Hepatocyte (in vitro differentiated cells): ENCODE measurements at regions not wholly inside any gene's neighbourhood (a gene's known extent, or its start where the extent isn't known, plus 50 kb on each side); places are given as distances from the start of the nearest gene placed in this dataset.
"Not testable (repeated sequence)": the region's sequence is repeated elsewhere in the genome, so short reads cannot be mapped to it uniquely, and the experiment has no call there.

Experiments
- DNase-seq: peaks from one replicate; pipeline ENCODE4 v3.0.0-alpha.2; 2016; ENCODE audit warnings: low spot score
- H2AFZ ChIP-seq: fragments of 200-600 bp; sonication (generic); 2 replicates; pipeline ENCODE4 v1.6.0; 2016; ENCODE audit warnings: antibody characterized with exemption, mild to moderate bottlenecking
- H3K27ac ChIP-seq: fragments of 200-600 bp; sonication (generic); 2 replicates; pipeline ENCODE4 v1.5.1; 2016; ENCODE audit warnings: mild to moderate bottlenecking
- H3K27me3 ChIP-seq: fragments of 200-600 bp; sonication (generic); 2 replicates; pipeline ENCODE4 v1.6.1; 2016
- H3K36me3 ChIP-seq: fragments of 200-600 bp; sonication (generic); replicated peaks from 2 replicates; pipeline ENCODE4 v1.5.1; 2016; ENCODE audit warnings: low read depth; ENCODE audit not compliant: insufficient read depth
- H3K4me1 ChIP-seq: fragments of 200-600 bp; sonication (generic); 2 replicates; pipeline ENCODE4 v1.5.1; 2016; ENCODE audit warnings: mild to moderate bottlenecking, moderate library complexity; ENCODE audit not compliant: insufficient read depth
- H3K4me2 ChIP-seq: fragments of 200-600 bp; sonication (generic); 2 replicates; pipeline ENCODE4 v1.6.0; 2016
- H3K4me3 ChIP-seq: fragments of 200-600 bp; sonication (generic); 2 replicates; pipeline ENCODE4 v1.5.1; 2016; ENCODE audit warnings: mild to moderate bottlenecking
- H3K79me2 ChIP-seq: fragments of 200-600 bp; sonication (generic); 2 replicates; pipeline ENCODE4 v1.6.0; 2017; ENCODE audit warnings: mild to moderate bottlenecking
- H3K9me2 ChIP-seq: fragments of 200-600 bp; sonication (generic); replicated peaks from 2 replicates; pipeline ENCODE4 v1.6.0; 2017; ENCODE audit warnings: mild to moderate bottlenecking; ENCODE audit not compliant: insufficient read depth
- H3K9me3 ChIP-seq: fragments of 200-600 bp; sonication (generic); 2 replicates; pipeline ENCODE4 v1.5.1; 2016; ENCODE audit warnings: low read depth, mild to moderate bottlenecking
- H4K20me1 ChIP-seq: fragments of 200-600 bp; sonication (generic); 2 replicates; pipeline ENCODE4 v1.6.0; 2016; ENCODE audit warnings: mild to moderate bottlenecking; ENCODE audit not compliant: insufficient read depth, poor library complexity, severe bottlenecking
- CTCF ChIP-seq: fragments of 200-600 bp; sonication (generic); IDR thresholded peaks from 2 replicates; pipeline ENCODE4 v1.5.1; 2016; ENCODE audit warnings: antibody characterized with exemption, mild to moderate bottlenecking; ENCODE audit not compliant: poor library complexity
- EZH2 ChIP-seq: fragments of 200-600 bp; sonication (generic); IDR thresholded peaks from 2 replicates; pipeline ENCODE4 v1.6.1; 2016; ENCODE audit warnings: antibody characterized with exemption, mild to moderate bottlenecking, borderline replicate concordance
- EZH2phosphoT487 ChIP-seq: fragments of 200-600 bp; sonication (generic); IDR thresholded peaks from one replicate; pipeline ENCODE4 v1.6.1; 2018; ENCODE audit warnings: antibody characterized with exemption, mild to moderate bottlenecking, low read depth, moderate library complexity; ENCODE audit not compliant: unreplicated experiment, severe bottlenecking
- WGBS: methylation state at CpG from one replicate; pipeline ENCODE4 v1.1.6; 2016; ENCODE audit warnings: low lambda C conversion rate; ENCODE audit errors: missing lambda C conversion rate; 5-methylcytosine and 5-hydroxymethylcytosine counted together

- H3K4me1 ChIP-seq = no peaks in the 10 kb centered on the region
- H4K20me1 ChIP-seq = no peaks in the 10 kb centered on the region
- H3K4me2 ChIP-seq = no peak overlapping the region
- no peaks in the 10 kb centered on the region for H3K79me2 ChIP-seq
- no peak overlapping the region for H3K27ac ChIP-seq
- H3K27me3 ChIP-seq = no peaks in the 10 kb centered on the region
- no peaks in the 10 kb centered on the region for H3K9me3 ChIP-seq
- H3K36me3 ChIP-seq = no peaks in the 10 kb centered on the region
- no peak overlapping the region for H3K4me3 ChIP-seq
- no peak for DNase-seq
- TF ChIP-seq EZH2phosphoT487 = no peak
- TF ChIP-seq EZH2 = no peak
- TF ChIP-seq CTCF = no peak
- 85% methylated on average over 22 of the region's 22 CpGs for WGBS
- no peaks in the 10 kb centered on the region for H3K9me2 ChIP-seq
- H2AFZ ChIP-seq = no peak overlapping the region
Observed at GRCh38 chr14:105733081-105734065, 207.0 kb downstream of the TMEM121 start.

DNA sequence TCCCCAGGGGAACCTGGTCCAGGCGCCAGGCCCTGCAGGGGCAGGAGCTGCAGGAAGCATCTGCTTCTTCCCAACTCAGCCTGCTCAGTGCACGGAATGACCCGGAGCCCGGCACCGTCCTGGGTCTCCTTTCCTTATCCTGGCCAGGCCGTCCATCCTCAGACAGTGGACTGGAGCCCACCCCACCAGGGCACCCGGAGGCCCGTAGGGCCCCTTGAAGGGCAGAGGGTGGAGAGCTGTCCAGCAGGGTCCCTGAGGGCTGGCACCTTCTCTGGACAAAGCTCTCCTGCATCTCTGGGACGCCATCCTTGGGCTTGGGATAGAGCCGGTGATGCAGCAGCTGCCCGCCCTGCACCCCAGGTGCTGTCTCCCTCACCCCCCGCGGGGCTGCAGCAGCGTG, 207.9 kb downstream of the TMEM121 start:
- H3K27me3 ChIP-seq, DNase-seq: not testable (repeated sequence)
- WGBS = 62% methylated on average over 7 of the region's 14 CpGs

DNA sequence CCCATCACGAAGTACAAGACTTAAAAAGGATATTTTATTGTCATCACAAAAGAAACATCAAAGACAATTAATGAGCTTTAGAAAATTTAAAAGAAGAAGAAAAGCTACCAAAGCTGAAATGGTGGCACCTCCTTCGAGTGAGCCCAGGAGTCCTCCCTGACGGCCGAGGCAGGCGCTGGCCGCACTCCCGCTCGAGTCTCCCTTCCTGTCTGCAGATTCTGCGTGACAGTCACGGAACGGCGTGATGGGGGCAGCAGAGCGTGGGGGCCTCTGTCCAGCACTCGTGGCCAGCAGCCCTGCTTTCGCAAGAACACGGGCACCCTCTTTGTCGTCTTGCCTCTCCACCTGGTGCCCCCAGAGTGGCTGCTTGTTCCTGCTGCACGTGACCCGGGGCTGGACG, 209.9 kb downstream of the TMEM121 start:
- 90% methylated on average over 14 of the region's 20 CpGs for WGBS
- H3K4me2 ChIP-seq, H3K36me3 ChIP-seq, H3K27ac ChIP-seq, H4K20me1 ChIP-seq, H3K27me3 ChIP-seq, DNase-seq, H3K9me2 ChIP-seq, H3K9me3 ChIP-seq, H3K4me1 ChIP-seq, H2AFZ ChIP-seq, H3K79me2 ChIP-seq, H3K4me3 ChIP-seq: not testable (repeated sequence)

More for the DNA sequence above, 207.9 kb downstream of the TMEM121 start:
- not testable (repeated sequence) for H3K9me3 ChIP-seq, H3K4me2 ChIP-seq, H3K27ac ChIP-seq, H3K4me3 ChIP-seq, H4K20me1 ChIP-seq, H3K9me2 ChIP-seq, H3K79me2 ChIP-seq, H3K36me3 ChIP-seq, H3K4me1 ChIP-seq, H2AFZ ChIP-seq

DNA sequence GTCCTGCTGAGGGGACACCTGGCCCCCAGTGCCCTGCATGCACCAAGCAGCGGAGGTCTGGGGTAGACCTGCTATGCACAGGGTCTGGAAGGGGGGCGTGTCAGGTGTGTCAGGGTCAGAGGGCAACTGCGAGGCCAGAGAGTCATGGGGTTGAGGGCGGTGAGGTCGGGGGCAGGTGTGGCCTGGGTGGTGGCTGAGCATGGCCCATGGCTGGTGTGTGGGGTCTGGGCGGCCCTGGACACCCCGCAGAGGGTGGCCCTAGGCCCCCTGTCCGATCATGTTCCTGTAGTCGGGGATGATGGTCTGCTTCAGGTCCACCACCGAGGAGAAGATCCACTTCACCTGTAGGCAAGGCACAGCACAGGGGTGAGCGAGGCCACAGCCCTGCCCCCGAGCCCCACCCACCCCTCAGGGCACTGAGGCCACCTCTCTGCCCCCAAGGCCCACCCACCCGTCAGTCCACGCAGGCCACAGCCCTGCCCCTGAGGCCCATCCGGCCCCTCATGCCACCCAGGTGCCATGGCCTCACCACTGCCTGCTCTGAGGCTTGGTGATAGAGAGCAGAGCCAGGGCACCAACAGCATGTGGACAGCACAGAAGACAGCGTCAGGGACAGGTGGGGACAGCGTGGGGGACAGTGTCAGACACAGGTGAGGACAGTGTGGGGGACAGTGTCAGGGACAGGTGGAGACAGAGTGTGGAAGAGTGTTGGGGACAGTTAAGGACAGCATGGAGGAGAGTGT, 211.3 kb downstream of the TMEM121 start:
- no peaks in the 10 kb centered on the region for H3K9me2 ChIP-seq
- 72% methylated on average over 8 of the region's 17 CpGs for whole genome bisulfite sequencing
- no peaks in the 10 kb centered on the region for H4K20me1 ChIP-seq
- no peaks in the 10 kb centered on the region for H3K79me2 ChIP-seq
- no peaks in the 10 kb centered on the region for H3K9me3 ChIP-seq
- DNase-seq = no peak
- H3K36me3 ChIP-seq = no peaks in the 10 kb centered on the region
- no peak overlapping the region for H2AFZ ChIP-seq
- no peaks in the 10 kb centered on the region for H3K27me3 ChIP-seq
- no peak overlapping the region for H3K4me3 ChIP-seq
- H3K4me1 ChIP-seq = no peaks in the 10 kb centered on the region
- no peak overlapping the region for H3K4me2 ChIP-seq
- H3K27ac ChIP-seq = no peak overlapping the region
- TF ChIP-seq EZH2phosphoT487 (no peak), CTCF (no peak), EZH2 (no peak)
